GM18505 (cell line): ENCODE measurements at regions not wholly inside any gene's neighbourhood (a gene's known extent, or its start where the extent isn't known, plus 50 kb on each side); places are given as distances from the start of the nearest gene placed in this dataset.

Experiments used
- ATAC-seq: cut with Tn5 transposase; IDR thresholded peaks from one replicate; pipeline ENCODE4 v1.9.1; 2021; ENCODE audit not compliant: unreplicated experiment
- POLR2A ChIP-seq: IDR thresholded peaks from 4 replicates; pipeline ENCODE4 v1.6.1; 2011; ENCODE audit warnings: borderline replicate concordance; ENCODE audit not compliant: insufficient read depth, insufficient read length; ENCODE audit errors: extremely low read depth

GRCh38 chr1:87928623-87929022 lies 599.9 kb downstream of the LMO4 start:
- no peak for TF ChIP-seq POLR2A
- no peak for ATAC-seq

GRCh38 chr1:87929906-87930305 lies 601.2 kb downstream of the LMO4 start:
- ATAC-seq, result no peak
- TF ChIP-seq POLR2A, result no peak

- TF ChIP-seq POLR2A, result no peak
Measured at GRCh38 chr1:87930796-87931195, 602.1 kb downstream of the LMO4 start.

GRCh38 chr1:87933171-87933570 lies 604.5 kb downstream of the LMO4 start:
- no peak for TF ChIP-seq POLR2A
- no peak for ATAC-seq

More at GRCh38 chr1:87930796-87931195, 602.1 kb downstream of the LMO4 start:
- ATAC-seq, result no peak

GRCh38 chr1:87935130-87935529 lies 606.5 kb downstream of the LMO4 start:
- TF ChIP-seq POLR2A, result no peak
- ATAC-seq, result no peak

- ATAC-seq, result no peak
Measured at GRCh38 chr1:87937831-87938395, 609.2 kb downstream of the LMO4 start.

GRCh38 chr1:87938631-87939030 lies 610.0 kb downstream of the LMO4 start:
- ATAC-seq, result no peak

More at GRCh38 chr1:87937831-87938395, 609.2 kb downstream of the LMO4 start:
- TF ChIP-seq POLR2A, result no peak

GRCh38 chr1:87939444-87939843 lies 610.8 kb downstream of the LMO4 start:
- TF ChIP-seq POLR2A, result no peak
- no peak for ATAC-seq

More at GRCh38 chr1:87938631-87939030, 610.0 kb downstream of the LMO4 start:
- TF ChIP-seq POLR2A, result no peak

GRCh38 chr1:87940421-87940820 lies 611.7 kb downstream of the LMO4 start:
- TF ChIP-seq POLR2A, result no peak
- ATAC-seq, result no peak

- no peak for ATAC-seq
- TF ChIP-seq POLR2A, result no peak
Measured at GRCh38 chr1:87941337-87941946, 612.8 kb downstream of the LMO4 start.

- no peak for TF ChIP-seq POLR2A
- ATAC-seq, result no peak
Measured at GRCh38 chr1:87942165-87942564, 613.5 kb downstream of the LMO4 start.

- ATAC-seq, result no peak
- TF ChIP-seq POLR2A, result no peak
Measured at GRCh38 chr1:87949711-87950110, 621.0 kb downstream of the LMO4 start.

GRCh38 chr1:87950369-87950768 lies 621.7 kb downstream of the LMO4 start:
- TF ChIP-seq POLR2A, result no peak
- ATAC-seq, result no peak

- no peak for TF ChIP-seq POLR2A
- ATAC-seq, result no peak
Measured at GRCh38 chr1:87951409-87951808, 622.7 kb downstream of the LMO4 start.
